ENCODE measurements at regions not wholly inside any gene's neighbourhood (a gene's known extent, or its start where the extent isn't known, plus 50 kb on each side); places are given as distances from the start of the nearest gene placed in this dataset.

DNA sequence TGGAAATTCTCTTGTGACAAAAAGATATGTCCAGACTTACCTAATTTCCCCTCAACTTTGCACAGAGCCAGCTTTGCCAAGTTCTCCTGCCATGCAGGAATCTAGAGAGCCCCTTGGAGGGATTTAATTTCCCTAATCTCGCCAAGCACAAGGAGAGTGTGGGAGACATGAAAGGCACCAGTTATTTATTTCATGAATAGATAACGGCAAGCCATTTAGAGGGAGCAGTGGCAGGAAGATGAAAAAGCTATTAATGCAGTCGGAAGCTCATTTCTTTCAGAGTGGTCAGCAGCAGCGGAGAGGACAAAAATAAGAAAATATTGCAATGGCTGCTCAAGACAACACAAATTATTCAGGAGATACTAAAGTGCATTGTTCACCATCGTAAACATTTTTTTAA, 150.9 kb upstream of the WSCD2 start:
- DNase-seq (ENCODE audit: low read depth), result no peak

DNA sequence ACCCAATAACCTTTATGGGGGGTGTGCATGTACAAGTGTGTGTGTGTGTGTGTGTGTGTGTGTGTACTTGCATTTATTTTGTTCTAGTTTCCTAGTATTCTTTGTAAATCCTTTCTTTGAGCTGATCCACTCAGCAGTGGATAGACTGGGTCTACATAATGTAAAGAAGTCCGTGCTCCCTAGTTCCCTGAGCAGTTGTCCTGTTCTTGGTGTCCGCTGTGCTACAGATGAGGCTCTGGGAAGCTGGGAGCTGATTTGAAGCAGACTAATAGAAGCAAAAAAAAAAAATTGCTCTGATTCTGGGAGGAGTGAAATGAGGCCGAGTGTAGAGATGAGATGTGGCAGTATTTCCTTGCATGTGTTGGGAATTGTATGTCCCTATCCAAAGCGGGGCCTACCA, 150.4 kb upstream of the WSCD2 start:
- DNase-seq (ENCODE audit: low read depth), result no peak

DNA sequence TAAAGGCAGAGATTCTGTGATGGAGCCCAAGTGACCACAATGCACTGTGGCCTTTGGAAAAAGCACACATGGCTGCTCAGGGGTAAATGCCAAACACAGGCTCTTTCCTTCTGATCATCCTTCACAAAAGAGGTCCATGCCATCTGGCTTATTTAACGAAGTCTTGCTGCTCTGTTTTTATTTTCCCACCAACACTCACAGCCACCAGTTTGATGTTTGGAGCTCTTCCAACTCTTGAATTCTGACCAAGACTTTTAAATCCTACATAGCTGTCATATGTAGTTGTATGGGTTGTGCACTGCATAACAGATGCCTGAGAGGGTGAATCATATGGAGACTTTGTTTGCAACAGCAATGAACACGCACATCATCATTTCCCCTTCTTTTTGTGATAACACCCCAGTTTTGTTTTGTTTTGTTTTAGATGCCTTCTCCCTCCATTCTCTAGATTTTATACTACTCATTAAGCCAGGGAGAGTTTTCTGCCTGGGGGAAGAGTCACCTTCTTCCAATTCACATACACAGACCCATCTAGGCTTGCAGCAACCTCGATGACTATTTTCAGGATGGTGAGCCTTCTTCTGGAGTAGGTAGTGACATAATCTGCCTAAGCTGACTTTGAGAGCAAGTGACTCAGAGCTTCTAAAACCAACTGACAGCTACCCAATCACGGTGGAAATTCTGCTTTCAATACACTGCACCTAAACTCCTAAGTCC, 145.2 kb upstream of the WSCD2 start:
- no peak for DNase-seq (ENCODE audit: low read depth)

DNA sequence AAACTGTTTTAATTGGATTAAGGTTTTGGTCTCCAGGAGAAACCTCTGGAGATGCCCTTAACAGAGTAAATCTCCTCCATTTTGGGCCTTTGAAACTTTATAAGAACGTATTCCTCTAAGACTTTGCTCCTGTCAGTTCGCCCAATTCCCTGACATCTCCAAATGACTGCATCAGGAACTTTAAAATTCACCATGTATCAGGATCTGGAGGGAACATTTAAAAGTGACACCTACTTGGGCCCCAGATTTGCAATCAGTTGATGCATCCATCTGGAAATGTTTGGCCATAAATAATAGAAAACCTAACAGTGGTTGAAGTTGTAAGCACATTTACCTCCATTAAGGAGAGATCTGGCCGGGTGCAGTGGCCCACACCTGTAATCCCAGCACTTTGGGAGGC, 144.1 kb upstream of the WSCD2 start:
- DNase-seq (ENCODE audit: low read depth), result no peak

DNA sequence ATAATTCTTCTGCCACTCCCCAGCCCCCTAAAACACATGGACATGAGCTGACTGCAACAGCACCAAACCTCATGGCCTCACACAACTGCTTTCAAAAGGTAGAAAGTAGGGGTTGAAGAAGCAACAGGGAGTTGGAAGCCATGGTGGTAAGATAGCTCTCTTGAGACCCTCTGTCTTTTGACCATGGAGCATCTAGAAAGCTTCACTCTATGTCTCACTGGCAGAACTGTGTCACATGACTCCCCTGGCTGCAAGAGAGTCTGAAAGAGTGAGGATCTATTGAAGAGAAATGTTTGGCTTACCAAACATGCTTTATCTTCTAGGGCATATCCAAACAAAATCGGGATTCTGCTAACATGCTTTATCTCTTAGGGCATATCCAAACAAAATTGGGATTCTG, 142.9 kb upstream of the WSCD2 start:
- no peak for DNase-seq (ENCODE audit: low read depth)

DNA sequence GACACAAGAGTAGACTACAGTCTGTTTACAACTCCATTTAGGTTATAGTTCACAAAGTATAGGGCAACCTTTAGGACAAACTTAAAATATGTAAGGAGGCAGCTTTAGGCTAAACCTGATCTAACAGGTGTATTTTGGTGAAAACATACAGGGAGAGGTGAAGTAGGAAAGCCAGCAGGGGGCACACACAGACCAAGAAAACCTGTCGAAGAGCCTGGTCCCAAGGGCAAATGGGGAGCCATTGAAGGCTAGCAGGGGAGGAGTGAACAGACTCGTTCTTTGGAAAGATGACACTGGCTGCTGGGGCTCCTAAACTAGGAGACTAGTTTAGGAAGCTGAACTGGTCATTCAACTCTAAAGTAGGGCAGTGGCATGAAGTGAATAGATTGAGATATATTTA, 138.8 kb upstream of the WSCD2 start:
- no peak for DNase-seq (ENCODE audit: low read depth)

DNA sequence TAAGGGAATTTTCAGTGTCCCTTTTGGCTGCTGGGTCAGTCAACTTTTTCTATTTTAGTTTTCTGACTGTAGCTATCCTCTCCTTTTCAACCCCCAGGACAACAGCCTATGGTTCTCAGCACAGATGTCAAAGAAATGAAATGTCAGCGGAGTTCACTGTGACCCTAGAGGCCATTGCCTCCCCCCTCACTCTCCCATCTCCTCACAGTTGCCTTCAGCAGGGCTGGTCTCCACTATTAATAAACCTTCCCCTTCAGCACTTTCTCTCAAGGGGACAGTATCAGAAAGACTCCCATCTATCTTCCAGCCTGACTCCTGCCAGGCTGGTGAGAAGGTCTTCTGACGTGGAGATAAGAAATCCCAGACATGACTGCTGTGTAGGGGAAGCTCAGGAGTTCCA, 137.1 kb upstream of the WSCD2 start:
- DNase-seq (ENCODE audit: low read depth), result no peak

DNA sequence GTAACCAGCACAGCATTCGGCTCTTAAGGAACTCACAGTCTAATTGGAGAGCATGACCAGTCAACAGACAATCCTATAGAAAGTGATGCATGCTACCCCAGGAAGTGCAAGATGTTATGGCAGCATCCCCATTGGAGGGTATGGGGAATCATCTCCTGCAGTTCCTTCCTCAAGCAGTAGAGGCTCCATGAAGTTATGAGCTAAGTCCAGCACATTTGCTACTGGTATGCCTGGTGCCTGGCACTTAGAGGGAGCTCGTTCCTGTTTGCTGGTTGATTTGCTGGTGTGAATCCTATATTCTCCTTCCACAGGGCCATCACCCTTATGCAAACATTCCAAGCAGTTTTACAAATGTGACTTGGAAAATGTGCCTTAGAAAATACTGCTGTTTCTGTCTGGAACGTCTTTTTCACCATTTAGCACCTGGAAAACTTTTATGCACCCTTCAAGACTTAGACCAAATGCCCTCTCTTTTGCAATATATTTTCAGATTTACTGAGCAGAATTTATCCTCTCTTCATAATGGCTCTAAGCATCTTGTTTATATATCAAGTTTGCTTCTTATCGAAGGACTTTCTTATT, 136.1 kb upstream of the WSCD2 start:
- no peak for DNase-seq (ENCODE audit: low read depth)

DNA sequence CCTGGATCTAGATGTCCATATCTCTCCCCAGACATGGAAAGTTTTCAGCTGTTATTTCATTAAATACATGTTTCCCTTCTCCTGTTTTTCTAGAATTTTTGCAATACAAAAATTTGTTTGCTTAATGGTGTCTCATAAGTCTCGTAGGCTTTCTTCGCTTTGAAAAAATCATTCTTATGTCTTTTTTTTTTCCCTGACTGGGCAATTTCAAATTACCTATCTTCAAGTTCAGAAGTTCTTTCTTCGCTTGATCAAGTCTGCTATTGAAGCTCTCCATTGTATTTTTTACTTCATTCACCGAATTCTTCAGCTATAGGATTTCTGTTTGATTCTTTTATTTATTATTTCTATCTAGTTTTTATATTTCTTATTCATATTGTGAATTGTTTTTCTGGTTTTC, 130.2 kb upstream of the WSCD2 start:
- no peak for DNase-seq (ENCODE audit: low read depth)

DNA sequence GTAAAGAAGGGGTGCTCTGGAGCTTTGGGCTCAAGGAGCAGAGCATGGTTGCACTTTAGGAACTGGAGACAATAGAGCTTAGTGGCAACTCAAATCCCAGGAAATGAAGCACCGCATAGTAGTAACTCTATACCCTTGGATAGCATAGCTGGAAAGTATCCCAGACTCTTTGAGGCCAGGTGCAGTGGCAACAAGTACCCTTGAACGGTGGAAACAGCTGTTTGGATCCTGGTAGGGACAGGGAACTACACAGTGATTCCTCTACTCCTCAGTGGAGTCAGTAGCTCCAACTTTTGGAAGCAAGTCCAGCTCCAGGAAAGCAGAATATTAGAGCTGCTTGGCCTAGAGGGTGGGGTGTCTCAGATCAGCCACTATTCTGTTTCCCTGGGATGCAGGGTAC, 129.0 kb upstream of the WSCD2 start:
- DNase-seq (ENCODE audit: low read depth), result no peak

DNA sequence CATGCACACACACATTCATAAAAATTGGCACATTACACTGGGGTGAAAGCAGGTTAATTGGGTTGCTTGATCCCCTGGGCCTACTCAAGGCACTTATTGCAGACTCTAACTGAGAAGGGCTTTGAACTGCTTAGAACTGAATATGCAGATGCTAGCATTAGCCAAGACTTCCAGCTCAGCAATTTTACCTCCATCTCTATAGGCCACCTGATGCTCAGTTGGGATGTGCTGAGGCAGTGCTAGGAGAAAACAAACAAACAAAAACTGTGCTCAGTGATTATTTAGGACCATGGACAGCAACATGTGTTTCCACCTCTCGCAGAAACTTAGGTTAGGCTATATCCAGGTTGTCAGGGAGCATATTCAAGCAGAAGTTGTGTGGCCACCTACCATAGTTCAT, 124.8 kb upstream of the WSCD2 start:
- no peak for DNase-seq (ENCODE audit: low read depth)

DNA sequence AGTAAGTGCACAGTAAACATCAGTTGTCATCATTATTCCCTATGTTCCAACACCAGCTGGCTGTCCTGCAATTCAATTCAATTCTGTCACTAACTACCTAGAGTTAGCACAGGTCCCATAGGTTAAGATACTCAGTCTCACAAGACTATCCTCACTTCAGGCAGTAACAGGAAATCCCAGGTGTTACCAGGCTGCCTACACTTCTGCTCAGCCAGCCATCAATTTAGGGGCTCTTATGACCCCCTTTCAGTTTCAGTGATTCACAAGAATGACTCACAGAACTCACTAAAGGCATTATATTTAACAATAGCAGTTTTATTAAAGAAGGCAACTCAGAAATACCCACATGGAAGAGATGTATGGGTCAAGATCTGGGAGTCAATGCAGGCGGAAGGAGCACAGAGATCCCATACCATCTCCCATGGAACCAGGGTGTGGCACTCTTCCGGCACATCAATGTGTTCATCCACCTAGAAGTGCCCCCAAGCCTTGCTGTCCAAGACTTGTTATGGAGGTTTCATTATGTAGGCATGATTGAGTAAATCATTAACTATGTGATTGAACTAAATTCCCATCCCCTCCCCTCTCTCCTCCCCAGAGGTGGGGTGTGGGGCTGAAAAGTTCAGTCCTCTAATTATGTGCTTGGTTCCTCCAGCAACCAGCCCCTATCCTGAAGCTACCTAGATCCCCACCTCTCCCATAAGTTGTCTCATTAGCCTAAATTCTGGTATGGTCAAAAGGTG, 120.8 kb upstream of the WSCD2 start:
- DNase-seq (ENCODE audit: low read depth), result no peak

DNA sequence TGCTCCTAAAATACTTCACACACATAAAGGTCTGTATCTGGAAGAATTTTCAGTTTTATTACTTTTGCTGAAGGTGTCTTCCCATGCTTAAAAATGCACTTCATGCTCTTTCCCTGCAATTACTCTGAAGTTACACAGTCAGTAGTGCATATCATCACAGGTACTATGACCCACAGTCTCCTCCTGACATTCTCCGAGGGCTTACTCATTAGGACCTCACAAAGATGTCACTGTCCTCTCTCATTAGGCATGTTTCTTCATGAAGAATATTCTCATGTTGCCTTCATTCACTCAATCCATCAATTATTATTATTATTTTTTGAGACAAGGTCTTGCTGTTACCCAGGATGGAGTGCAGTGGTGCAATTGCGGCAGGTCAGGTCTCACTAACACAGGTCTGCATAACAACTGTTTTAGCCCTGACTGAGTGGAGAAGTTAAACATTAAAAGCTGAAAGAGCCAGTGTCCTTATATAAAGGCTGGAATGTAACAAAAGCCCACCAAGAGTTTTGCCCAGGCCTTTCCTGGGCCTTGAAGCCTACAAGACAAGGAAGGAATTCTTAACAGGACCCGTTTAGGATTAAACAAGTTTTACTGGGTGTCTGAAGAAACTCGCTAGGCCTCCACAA, 119.5 kb upstream of the WSCD2 start:
- no peak for DNase-seq (ENCODE audit: low read depth)

DNA sequence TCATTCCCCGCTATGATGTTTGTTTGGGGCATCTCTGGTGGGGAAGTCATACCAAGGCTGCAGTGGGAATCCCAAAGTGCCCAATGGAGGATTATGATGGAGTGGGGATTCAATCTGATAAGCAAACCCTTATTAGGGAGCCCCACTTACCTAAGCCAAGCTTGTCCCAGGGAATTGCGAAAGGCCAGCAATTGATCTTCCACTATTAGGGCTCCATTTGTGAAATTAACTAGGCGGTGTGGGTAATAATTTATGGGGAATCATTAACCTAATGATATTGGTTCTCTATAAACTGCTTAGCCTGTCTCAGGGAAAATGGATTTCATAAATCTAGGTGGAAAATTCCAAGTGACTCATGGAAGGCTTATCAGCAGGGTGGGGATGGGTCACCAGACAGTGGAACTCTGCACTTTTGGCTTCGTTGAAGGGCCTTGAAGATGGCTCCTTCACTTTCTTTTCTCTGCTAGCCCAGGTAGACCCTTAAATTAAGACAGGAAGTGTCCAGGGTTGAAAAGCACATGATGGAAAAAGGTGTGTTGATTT, 113.0 kb upstream of the WSCD2 start:
- no peak for DNase-seq (ENCODE audit: low read depth)

DNA sequence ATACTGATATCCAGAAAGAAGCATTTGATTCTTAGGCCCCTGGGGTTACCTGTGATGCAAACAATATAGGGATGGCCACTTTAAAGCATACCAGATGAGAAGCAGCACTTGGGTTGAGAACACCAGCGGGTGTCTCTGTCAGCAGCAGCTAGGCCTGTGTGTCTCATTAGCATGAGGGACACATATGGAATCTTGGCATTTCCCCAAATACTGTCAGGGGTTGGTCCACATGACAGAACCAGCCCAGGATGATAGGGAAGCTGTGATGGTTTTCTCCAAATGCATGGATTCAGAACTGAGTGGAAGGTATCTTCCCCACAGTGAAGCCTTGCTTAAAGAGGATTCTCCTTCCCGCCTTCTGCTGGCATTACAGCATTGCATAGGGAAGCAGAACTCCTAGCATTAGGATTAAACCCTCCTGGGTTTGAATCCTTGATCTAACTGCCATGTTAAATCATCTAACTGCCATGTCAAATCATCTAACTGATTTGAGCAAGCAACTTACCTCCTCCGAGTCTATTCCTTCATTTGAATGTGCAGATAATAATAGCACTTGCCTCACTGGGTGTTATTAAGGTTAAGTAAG, 111.5 kb upstream of the WSCD2 start:
- no peak for DNase-seq (ENCODE audit: low read depth)

DNA sequence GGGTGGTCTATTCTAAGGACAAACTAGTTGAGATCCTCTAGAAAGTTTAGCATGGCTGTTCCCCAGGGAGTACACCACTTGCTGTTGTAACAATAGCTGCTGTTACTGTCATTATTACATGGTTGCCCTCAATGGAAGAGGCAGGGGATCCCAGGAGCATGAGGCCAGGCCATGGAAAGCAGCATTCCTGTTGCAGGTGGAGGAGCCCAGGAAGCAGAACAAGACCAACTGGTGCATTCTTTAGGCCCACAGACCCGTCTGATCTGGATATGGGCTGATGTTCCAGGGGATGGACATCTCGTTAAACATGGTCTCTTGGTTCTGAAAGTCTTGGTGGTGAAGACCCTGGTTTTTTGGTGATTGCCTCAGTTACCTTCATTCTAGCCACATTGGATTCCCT, 109.2 kb upstream of the WSCD2 start:
- no peak for DNase-seq (ENCODE audit: low read depth)

DNA sequence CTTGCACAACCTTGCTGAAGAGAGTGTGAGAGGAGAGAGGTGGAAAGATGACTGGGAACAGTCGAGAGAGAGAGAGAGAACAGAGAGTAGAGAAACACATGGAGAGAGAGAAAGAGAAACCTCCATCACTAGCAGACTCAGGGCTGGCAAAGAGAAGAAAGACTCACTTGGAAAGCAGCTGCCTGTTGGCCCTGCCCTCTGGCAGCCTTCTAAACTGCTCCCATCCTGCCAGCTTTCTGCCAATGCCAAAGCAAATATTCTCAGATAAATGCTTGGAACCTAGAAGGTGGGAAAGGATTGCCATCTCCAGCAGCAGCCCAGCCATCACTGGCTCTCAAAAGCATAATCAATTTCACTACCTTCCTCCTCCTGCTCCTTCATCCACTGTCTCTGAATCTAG, 107.9 kb upstream of the WSCD2 start:
- DNase-seq (ENCODE audit: low read depth), result no peak

DNA sequence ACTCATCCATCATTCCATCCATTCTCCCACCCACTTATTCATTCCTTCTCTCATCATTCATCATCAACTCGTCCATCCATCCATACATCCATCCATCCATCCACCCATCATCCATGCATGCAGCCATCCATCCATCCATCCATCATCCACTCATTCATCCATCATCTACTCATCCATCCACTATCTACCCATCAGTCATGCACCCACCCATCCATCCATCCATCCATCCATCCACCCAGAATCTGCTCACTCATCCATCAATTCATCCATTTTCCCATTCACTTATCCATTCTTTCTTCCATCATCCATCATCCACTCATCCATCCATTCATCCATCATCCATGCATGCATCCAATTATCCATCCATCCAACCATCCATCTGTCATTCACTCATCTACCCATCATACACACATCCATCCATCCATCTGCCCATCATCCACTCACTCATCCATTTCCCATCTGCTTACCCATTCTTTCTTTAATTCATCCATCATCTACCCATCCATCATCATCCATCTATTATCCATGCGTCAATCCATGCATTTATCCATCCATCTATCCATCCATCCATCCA, 107.1 kb upstream of the WSCD2 start:
- no peak for DNase-seq (ENCODE audit: low read depth)

DNA sequence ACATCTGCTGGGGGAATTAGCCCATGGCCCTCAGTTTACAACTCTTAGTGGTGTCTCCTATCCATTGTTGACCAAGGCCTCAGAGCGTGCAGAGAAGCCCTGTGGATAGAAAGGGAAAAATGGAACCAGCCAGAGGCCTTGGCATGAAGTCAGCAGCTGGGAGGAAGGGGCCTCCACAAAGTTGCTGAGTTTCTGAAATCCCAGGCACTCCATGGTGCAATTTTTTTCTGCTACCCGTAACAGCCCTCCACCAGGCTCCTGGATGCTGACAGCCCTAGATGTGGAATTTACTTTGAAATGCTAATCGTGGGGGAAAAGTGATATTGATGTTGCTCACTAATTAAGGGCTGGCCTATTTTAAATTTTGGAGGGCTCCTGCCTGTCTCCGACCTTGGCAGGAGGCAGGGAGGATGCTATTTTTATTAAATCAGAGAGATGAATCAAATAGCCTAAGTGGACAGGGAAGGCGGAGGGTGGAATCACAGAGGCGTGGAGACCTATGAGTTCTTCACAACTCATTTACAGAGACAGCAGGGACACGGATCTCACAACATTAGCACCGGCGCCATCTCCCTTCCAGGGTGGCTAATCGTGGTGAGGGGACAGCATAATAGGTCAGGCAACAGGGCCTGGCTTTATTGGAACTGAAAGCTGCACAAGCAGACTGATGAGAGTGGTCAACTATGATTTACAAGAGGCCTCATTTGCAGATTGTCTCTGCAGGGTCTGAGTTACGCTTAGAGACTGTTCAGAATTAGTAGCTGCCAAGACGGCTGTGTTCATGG, 99.8 kb upstream of the WSCD2 start:
- no peak for DNase-seq (ENCODE audit: low read depth)

DNA sequence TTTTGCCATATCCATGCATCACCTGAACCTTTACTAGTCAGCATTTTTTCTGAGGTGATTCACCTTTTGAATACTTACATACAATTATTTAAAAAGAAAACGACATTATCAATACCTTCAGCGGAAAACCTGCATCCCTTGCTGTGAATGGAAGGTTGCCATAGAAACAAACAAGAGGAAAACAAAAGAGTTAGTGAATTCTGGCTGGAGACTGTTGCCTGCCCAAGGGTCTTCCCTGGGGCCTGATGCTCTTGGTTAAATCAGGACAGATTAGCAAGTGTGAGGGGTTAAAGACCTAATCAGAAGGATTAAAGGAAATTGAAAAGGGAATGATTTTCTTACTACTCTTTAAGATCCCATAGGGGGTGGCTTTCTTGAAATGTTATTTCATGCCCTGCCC, 96.0 kb upstream of the WSCD2 start:
- DNase-seq (ENCODE audit: low read depth), result no peak

DNA sequence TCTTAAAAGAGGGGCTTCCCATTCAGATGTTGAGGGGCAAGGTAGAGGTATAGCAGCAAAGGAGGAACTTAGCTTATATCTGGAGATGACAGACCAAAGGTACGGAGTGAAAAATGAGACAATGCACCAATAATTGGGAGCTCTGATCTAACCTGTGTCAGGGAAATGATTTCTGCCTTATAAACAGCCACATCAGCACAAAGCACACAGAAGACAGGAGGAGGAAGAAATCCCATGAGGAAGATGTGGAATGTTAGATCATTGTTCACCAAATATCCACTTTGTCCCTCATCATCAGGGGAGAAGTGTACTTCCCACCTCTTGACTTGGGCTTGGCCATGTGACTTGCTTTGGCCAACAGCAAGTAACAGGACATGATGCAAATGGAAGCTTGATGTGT, 93.7 kb upstream of the WSCD2 start:
- no peak for DNase-seq (ENCODE audit: low read depth)
